AML-193 (cell line): ENCODE measurements at regions not wholly inside any gene's neighbourhood (a gene's known extent, or its start where the extent isn't known, plus 50 kb on each side); places are given as distances from the start of the nearest gene placed in this dataset.
"Not testable (repeated sequence)": the region's sequence is repeated elsewhere in the genome, so short reads cannot be mapped to it uniquely, and the experiment has no call there.

Experiments
- DNase-seq, 2 experiments: peaks; one replicate each; lab custom pipeline; 2025; lab: John Stamatoyannopoulos, UW

GRCh38 chr14:97945631-97946030 lies 1148.4 kb downstream of the VRK1 start:
- DNase-seq, result no peak

GRCh38 chr14:97946240-97946639 lies 1149.1 kb downstream of the VRK1 start:
- no peak for DNase-seq

GRCh38 chr14:97946641-97947040 lies 1149.5 kb downstream of the VRK1 start:
- DNase-seq, result no peak

- no peak for DNase-seq
Measured at GRCh38 chr14:97948841-97949240, 1151.7 kb downstream of the VRK1 start.

GRCh38 chr14:97956581-97957340 lies 1159.6 kb downstream of the VRK1 start:
- no peak for DNase-seq

- DNase-seq, result no peak
Measured at GRCh38 chr14:97959251-97959650, 1162.1 kb downstream of the VRK1 start.

GRCh38 chr14:97960436-97960835 lies 1163.3 kb downstream of the VRK1 start:
- DNase-seq, result no peak

GRCh38 chr14:97970222-97970621 lies 1173.0 kb downstream of the VRK1 start:
- no peak for DNase-seq

- DNase-seq, result no peak
Measured at GRCh38 chr14:97975216-97975615, 1178.0 kb downstream of the VRK1 start.

GRCh38 chr14:97975962-97976361 lies 1178.8 kb downstream of the VRK1 start:
- no peak for DNase-seq

GRCh38 chr14:97976861-97977260 lies 1179.7 kb downstream of the VRK1 start:
- DNase-seq, result no peak

- DNase-seq, result no peak
Measured at GRCh38 chr14:97977651-97978261, 1180.6 kb downstream of the VRK1 start.

- peak in 1 of 2 experiments; percentile 1 for DNase-seq
Measured at GRCh38 chr14:97978341-97978740, 1181.2 kb downstream of the VRK1 start.

- DNase-seq, result no peak
Measured at GRCh38 chr14:97993508-97994019, 1196.4 kb downstream of the VRK1 start.

GRCh38 chr14:97994020-97994531 lies 1196.9 kb downstream of the VRK1 start:
- DNase-seq, result no peak

GRCh38 chr14:97995038-97995437 lies 1197.9 kb downstream of the VRK1 start:
- DNase-seq, result no peak

- no peak for DNase-seq
Measured at GRCh38 chr14:97995531-97995930, 1198.3 kb downstream of the VRK1 start.

GRCh38 chr14:98006008-98006407 lies 1208.8 kb downstream of the VRK1 start:
- no peak for DNase-seq

GRCh38 chr14:98008381-98009113 lies 1211.4 kb downstream of the VRK1 start:
- no peak for DNase-seq

GRCh38 chr14:98009177-98009576 lies 1212.0 kb downstream of the VRK1 start:
- DNase-seq, result not testable (repeated sequence)

GRCh38 chr14:98010784-98011183 lies 1213.6 kb downstream of the VRK1 start:
- no peak for DNase-seq

- DNase-seq, result no peak
Measured at GRCh38 chr14:98014851-98015615, 1217.9 kb downstream of the VRK1 start.
